ENCODE measurements at regions not wholly inside any gene's neighbourhood (a gene's known extent, or its start where the extent isn't known, plus 50 kb on each side); places are given as distances from the start of the nearest gene placed in this dataset.

GRCh38 chr9:134262035-134262434 is 64.2 kb upstream of the RXRA start:
- in situ Hi-C loops (cut with HindIII; ENCODE audit: low sequenced_read_pairs): no loop called here
- no peak for DNase-seq (ENCODE audit: low read depth, low spot score)
- H3K4me3 ChIP-seq (ENCODE audit: low read depth, low read length): no peak overlapping the region
- no peak for TF ChIP-seq CTCF (IDR thresholded peaks at IDR 0.05; ENCODE audit: low read depth, low read length)

DNA sequence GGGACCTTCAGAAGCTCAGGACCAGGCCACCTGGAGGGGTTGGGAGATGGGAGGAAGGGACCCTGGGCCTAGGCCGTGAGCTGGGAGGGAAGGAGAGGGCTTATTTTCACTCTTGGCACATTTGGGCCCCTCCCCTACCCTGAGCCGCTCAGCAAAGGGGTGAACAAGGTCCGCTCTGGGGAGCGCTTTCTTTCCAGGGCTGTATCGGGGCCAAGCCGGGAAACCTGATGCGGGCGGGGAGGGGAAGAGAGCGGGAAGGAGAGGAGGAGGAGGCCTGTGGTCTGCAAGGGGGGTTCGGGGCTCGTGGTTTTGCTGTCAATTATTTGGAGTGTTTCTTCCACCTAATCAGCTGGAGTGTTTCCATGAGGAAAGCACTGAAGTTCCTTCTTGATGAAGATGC is 62.7 kb upstream of the RXRA start:
- no peak overlapping the region for H3K4me3 ChIP-seq (ENCODE audit: low read depth, low read length)
- DNase-seq (ENCODE audit: low read depth, low spot score): no peak
- TF ChIP-seq CTCF (IDR thresholded peaks at IDR 0.05; ENCODE audit: low read depth, low read length): no peak
- in situ Hi-C loops (cut with HindIII; ENCODE audit: low sequenced_read_pairs): no loop called here

- DNase-seq (ENCODE audit: low read depth, low spot score): no peak
- in situ Hi-C loops (cut with HindIII; ENCODE audit: low sequenced_read_pairs): no loop called here
- no peak for TF ChIP-seq CTCF (IDR thresholded peaks at IDR 0.05; ENCODE audit: low read depth, low read length)
- H3K4me3 ChIP-seq (ENCODE audit: low read depth, low read length): no peak overlapping the region
Measured at GRCh38 chr9:134264169-134264568, 62.1 kb upstream of the RXRA start.

DNA sequence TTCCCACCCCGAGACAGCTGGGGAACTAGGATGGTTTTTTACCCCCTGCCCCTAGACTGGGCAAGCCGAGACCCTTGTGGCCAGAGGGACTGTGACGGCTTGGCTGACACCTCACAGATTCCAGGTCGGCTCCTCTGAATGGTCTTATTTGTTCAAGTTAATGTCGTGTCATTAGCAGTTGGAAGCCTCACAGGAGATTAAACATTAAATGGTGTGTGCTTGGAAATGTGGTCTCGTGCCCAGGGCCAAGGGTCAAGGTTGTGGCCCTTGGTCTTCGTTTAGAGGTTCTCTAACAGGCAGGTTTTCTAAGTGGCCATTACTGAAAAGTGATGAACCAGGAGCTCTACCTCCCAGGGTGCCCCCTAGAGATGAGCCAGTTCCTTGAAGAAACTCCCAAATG is 61.2 kb upstream of the RXRA start:
- TF ChIP-seq CTCF (IDR thresholded peaks at IDR 0.05; ENCODE audit: low read depth, low read length): no peak
- H3K4me3 ChIP-seq (ENCODE audit: low read depth, low read length): no peak overlapping the region
- no peak for DNase-seq (ENCODE audit: low read depth, low spot score)
- in situ Hi-C loops (cut with HindIII; ENCODE audit: low sequenced_read_pairs): no loop called here

GRCh38 chr9:134266418-134266817 is 59.8 kb upstream of the RXRA start:
- in situ Hi-C loops (cut with HindIII; ENCODE audit: low sequenced_read_pairs): no loop called here
- no peak for DNase-seq (ENCODE audit: low read depth, low spot score)
- H3K4me3 ChIP-seq (ENCODE audit: low read depth, low read length): no peak overlapping the region
- no peak for TF ChIP-seq CTCF (IDR thresholded peaks at IDR 0.05; ENCODE audit: low read depth, low read length)

- in situ Hi-C loops (cut with HindIII; ENCODE audit: low sequenced_read_pairs): no loop called here
- DNase-seq (ENCODE audit: low read depth, low spot score): no peak
- H3K4me3 ChIP-seq (ENCODE audit: low read depth, low read length): no peak overlapping the region
- TF ChIP-seq CTCF (IDR thresholded peaks at IDR 0.05; ENCODE audit: low read depth, low read length): peak; percentile 11
Measured at GRCh38 chr9:134267305-134267880, 58.9 kb upstream of the RXRA start.
